Chondrocyte (in vitro differentiated cells): ENCODE measurements at regions not wholly inside any gene's neighbourhood (a gene's known extent, or its start where the extent isn't known, plus 50 kb on each side); places are given as distances from the start of the nearest gene placed in this dataset.

Source experiments
- DNase-seq: peaks from one replicate; pipeline ENCODE4 v3.0.0; 2021; ENCODE audit warnings: mixed read lengths, low spot score
- H3K27ac Mint-ChIP-seq: one replicate; pipeline ENCODE4 v1.8.0; 2021; ENCODE audit warnings: mild to moderate bottlenecking, moderate library complexity, mixed read lengths; ENCODE audit not compliant: unreplicated experiment
- H3K27me3 Mint-ChIP-seq: 2 replicates; pipeline ENCODE4 v1.8.0; 2021; ENCODE audit warnings: low read depth, mixed read lengths
- H3K36me3 Mint-ChIP-seq: 2 replicates; pipeline ENCODE4 v1.8.0; 2021; ENCODE audit warnings: low read depth, mixed read lengths
- H3K4me1 Mint-ChIP-seq: 2 replicates; pipeline ENCODE4 v1.8.0; 2021; ENCODE audit warnings: low read depth, mild to moderate bottlenecking, mixed read lengths
- H3K4me3 Mint-ChIP-seq: one replicate; pipeline ENCODE4 v1.8.0; 2021; ENCODE audit warnings: mild to moderate bottlenecking, moderate library complexity, mixed read lengths; ENCODE audit not compliant: unreplicated experiment
- H3K9me3 Mint-ChIP-seq: 2 replicates; pipeline ENCODE4 v1.8.0; 2021; ENCODE audit warnings: low read depth, mixed read lengths
- TF ChIP-seq, protein P1 (sequence below): fragments of 200-600 bp; sonication (generic); IDR thresholded peaks from 2 replicates; pipeline ENCODE4 v1.5.0; 2021; ENCODE audit warnings: antibody characterized with exemption, mild to moderate bottlenecking, moderate library complexity

DNA sequence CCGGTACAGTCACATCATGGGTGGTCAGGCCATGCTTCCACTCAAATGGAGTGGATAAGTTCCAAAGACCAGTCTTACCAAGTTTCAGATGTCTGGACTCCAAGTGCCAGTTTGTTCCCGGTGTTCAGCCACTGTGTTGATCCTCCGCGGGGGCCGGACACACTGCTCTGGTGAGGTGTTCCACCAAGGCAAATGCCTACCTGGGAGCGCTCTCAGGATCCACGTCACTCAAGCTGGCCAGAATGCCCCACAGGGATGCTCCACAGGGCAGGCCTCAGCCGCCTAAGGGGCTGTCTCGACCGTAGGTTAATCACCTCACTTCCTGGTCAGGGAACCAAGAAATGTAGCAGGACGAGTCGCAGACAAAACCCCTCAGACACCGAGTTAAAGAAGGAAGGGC lies 258.0 kb upstream of the GRID2 start:
- no peak for DNase-seq
- TF ChIP-seq, protein P1, sequence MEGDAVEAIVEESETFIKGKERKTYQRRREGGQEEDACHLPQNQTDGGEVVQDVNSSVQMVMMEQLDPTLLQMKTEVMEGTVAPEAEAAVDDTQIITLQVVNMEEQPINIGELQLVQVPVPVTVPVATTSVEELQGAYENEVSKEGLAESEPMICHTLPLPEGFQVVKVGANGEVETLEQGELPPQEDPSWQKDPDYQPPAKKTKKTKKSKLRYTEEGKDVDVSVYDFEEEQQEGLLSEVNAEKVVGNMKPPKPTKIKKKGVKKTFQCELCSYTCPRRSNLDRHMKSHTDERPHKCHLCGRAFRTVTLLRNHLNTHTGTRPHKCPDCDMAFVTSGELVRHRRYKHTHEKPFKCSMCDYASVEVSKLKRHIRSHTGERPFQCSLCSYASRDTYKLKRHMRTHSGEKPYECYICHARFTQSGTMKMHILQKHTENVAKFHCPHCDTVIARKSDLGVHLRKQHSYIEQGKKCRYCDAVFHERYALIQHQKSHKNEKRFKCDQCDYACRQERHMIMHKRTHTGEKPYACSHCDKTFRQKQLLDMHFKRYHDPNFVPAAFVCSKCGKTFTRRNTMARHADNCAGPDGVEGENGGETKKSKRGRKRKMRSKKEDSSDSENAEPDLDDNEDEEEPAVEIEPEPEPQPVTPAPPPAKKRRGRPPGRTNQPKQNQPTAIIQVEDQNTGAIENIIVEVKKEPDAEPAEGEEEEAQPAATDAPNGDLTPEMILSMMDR = no peak
- H3K27ac Mint-ChIP-seq = no peak overlapping the region
- no peaks in the 10 kb centered on the region for H3K9me3 Mint-ChIP-seq
- H3K4me3 Mint-ChIP-seq = no peak overlapping the region
- H3K36me3 Mint-ChIP-seq = no peaks in the 10 kb centered on the region
- H3K4me1 Mint-ChIP-seq = no peaks in the 10 kb centered on the region
- H3K27me3 Mint-ChIP-seq = peaks cover 2% of the 10 kb centered on the region

DNA sequence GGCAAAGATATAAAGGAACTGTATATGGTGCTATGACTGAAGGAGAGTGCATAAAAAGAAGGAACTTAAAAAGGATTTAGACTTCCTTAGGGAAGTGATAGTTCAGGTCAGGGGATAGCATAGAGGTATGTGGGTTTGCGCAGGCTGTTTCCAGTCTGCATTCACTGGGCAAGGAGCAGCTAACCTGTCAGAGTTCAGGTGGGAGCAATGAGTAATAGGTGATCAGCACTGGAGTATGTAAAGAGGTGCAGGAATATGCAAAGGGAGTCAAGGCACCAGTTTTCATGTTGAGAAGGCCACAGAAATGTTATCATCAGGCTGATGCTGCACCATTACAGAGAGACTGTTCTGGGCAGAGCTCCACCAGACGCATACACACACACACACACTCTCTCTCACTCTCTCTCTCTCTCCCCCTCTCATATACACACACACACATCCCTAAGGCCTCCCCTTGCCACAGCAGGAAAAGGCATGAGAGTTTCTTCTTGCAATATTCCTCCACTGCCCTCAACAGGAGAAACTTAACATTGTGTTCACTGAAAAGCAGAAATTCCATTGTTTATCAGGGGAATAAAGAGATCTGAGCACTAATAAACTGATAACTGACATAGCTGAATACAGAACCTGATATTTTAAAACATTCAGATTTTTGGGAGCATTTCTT lies 256.4 kb upstream of the GRID2 start:
- Mint-ChIP-seq H3K4me1 (no peaks in the 10 kb centered on the region), H3K36me3 (no peaks in the 10 kb centered on the region), H3K4me3 (no peak overlapping the region), H3K9me3 (peaks cover 6% of the 10 kb centered on the region), H3K27ac (no peak overlapping the region), H3K27me3 (peaks cover 2% of the 10 kb centered on the region)
- TF ChIP-seq, protein P1 = no peak
- DNase-seq = no peak

DNA sequence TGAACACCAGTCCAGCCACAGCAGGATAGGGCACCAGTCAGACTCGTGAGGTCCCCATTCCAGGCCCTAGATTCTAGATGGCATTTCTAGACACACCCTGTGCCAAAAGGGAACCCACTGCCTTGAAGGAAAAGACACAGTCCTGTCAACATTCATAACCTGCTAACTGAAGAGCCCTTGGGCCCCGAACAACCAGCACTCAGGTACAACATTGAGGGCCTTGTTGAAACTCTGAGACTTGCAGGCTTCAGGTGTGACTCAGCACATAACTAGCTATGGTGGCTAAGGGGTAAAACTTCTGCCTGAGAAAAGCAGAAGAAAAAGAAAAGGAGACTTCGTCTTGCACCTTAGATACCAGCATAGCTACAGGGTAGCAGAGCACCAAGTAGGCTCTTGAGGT lies 252.9 kb upstream of the GRID2 start:
- H3K36me3 Mint-ChIP-seq = no peaks in the 10 kb centered on the region

DNA sequence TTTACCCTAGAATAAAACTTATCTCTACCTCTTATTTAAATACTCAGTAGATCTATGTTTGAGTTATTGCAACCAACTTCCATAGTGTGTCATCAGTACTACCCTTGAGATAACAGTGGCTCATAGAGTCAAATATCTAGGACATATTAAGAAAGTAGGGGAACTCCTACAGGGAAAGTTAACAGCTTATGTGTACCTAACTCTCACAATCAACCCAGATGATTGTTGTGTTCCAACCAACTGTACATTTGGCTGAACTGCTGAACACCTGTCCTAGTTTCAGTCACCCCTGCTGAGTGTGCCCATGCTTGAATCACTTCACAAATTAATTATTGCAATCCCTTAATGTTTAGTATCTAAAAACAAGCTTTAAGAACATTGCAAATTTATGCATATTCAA lies 244.2 kb upstream of the GRID2 start:
- Mint-ChIP-seq H3K27ac (no peak overlapping the region), H3K9me3 (peaks cover 6% of the 10 kb centered on the region), H3K36me3 (no peaks in the 10 kb centered on the region), H3K4me1 (no peaks in the 10 kb centered on the region), H3K4me3 (no peak overlapping the region), H3K27me3 (peaks cover 2% of the 10 kb centered on the region)
- no peak for DNase-seq
- TF ChIP-seq, protein P1 = no peak

More for the DNA sequence above, 252.9 kb upstream of the GRID2 start:
- Mint-ChIP-seq H3K4me1 (no peaks in the 10 kb centered on the region), H3K27me3 (peaks cover 2% of the 10 kb centered on the region), H3K9me3 (peaks cover 15% of the 10 kb centered on the region), H3K27ac (no peak overlapping the region), H3K4me3 (no peak overlapping the region)
- no peak for DNase-seq
- TF ChIP-seq, protein P1 = no peak

DNA sequence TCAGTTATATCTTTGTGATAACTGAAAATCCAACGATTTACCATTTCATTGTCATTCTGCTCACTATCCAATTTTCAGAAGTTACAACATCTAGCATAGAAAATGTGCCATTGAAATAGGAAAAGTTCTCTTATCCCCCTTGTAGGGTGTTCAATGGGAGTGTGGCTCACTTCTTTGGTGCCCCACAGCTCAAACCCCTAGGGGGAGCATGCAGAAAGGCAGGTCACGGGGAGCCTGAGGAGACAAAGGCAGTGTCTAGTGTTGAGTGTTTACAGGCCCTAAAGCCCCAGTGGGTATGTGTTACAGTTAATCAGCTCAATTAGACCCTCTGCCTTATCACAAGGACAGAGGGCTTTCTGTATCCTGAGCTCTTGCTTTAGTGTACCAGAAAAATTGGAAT lies 243.4 kb upstream of the GRID2 start:
- Mint-ChIP-seq H3K4me1 (no peaks in the 10 kb centered on the region), H3K27me3 (peaks cover 2% of the 10 kb centered on the region), H3K4me3 (no peak overlapping the region), H3K9me3 (peaks cover 4% of the 10 kb centered on the region), H3K36me3 (no peaks in the 10 kb centered on the region), H3K27ac (no peak overlapping the region)
- DNase-seq = no peak
- TF ChIP-seq, protein P1 = no peak
